ENCODE measurements at regions not wholly inside any gene's neighbourhood (a gene's known extent, or its start where the extent isn't known, plus 50 kb on each side); places are given as distances from the start of the nearest gene placed in this dataset.

GRCh38 chr1:37131281-37131680, 97.0 kb upstream of the GRIK3 start:
- no peak for TF ChIP-seq POLR2AphosphoS5 (IDR thresholded peaks at IDR 0.05)
- TF ChIP-seq POLR2A (IDR thresholded peaks at IDR 0.05), result no peak
